AG04450 (cell line): ENCODE measurements at regions not wholly inside any gene's neighbourhood (a gene's known extent, or its start where the extent isn't known, plus 50 kb on each side); places are given as distances from the start of the nearest gene placed in this dataset.

Experiments
- CTCF ChIA-PET: fragments of 300-600, 350-600 bp; formaldehyde crosslinking; extraction: SDS; loops from one replicate; lab custom pipeline; 2022; ENCODE audit warnings: antibody characterized with exemption, inconsistent platforms; lab: Charles Lee
- POLR2A ChIA-PET: fragments of 350-600 bp; formaldehyde crosslinking; extraction: SDS; loops from one replicate; lab custom pipeline; 2021; ENCODE audit warnings: antibody characterized with exemption, inconsistent platforms; lab: Yijun Ruan, JAX
- DNase-seq: peaks from one replicate; pipeline ENCODE4 v3.0.0-alpha.2; 2011; ENCODE audit warnings: low read depth, low spot score
- H3K27ac ChIP-seq: one replicate; pipeline ENCODE4 v1.5.1; 2012; ENCODE audit warnings: low read depth, low read length, control low read depth
- H3K27me3 ChIP-seq: one replicate; pipeline ENCODE4 v1.6.0; 2012; ENCODE audit warnings: low read length; ENCODE audit not compliant: control insufficient read depth, insufficient read depth
- H3K4me3 ChIP-seq: 2 replicates; pipeline ENCODE4 v1.5.1; 2011; ENCODE audit warnings: mild to moderate bottlenecking, low read depth, low read length, control low read depth
- H3K9me3 ChIP-seq: 2 replicates; pipeline ENCODE4 v1.5.1; 2012; ENCODE audit warnings: low read length; ENCODE audit not compliant: control insufficient read depth, insufficient read depth
- CTCF ChIP-seq: IDR thresholded peaks from 2 replicates; pipeline ENCODE4 v1.5.1; 2011; ENCODE audit warnings: low read depth, low read length, control low read depth, inconsistent platforms

DNA sequence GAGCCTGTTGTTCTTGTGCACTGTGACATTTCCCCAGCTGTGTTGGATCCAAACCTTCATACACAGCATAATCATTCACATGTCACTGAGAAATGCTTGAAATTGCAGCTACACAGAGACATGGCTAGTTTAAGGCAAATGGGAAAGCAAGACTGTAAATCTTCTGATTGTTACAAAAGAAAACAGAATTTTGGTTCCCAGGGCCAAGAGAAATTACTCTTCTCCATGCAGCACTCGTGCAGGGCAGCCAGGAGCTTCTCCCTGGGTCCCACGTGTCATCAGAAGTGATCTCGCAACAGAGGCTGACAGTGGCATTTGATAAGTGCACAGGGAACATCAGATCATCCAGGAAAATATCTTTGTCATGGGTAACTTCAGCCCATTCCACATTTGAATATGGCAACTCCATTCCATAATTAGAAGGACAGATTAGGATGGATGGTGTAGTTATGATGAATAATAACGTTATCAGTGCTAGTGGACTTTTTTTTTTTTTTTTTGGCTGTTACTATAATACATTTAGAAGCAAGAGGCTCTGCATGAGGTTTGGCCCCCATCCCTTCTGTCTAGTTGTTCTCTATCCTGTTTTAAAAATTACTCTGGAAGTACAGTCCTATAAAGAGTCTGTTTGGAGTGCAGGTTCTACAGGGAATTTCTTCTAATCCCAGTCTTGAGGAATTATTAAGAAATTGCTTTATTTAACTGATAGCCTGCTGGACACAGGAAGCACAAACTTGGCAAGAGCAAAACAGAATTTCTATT is 571.0 kb upstream of the NOX3 start:
- POLR2A ChIA-PET: no interaction called here
- TF ChIP-seq CTCF: no peak
- no peaks in the 10 kb centered on the region for H3K9me3 ChIP-seq
- no peaks in the 10 kb centered on the region for H3K27me3 ChIP-seq
- H3K27ac ChIP-seq: no peak overlapping the region
- DNase-seq: no peak
- CTCF ChIA-PET: no interaction called here
- H3K4me3 ChIP-seq: no peak overlapping the region

DNA sequence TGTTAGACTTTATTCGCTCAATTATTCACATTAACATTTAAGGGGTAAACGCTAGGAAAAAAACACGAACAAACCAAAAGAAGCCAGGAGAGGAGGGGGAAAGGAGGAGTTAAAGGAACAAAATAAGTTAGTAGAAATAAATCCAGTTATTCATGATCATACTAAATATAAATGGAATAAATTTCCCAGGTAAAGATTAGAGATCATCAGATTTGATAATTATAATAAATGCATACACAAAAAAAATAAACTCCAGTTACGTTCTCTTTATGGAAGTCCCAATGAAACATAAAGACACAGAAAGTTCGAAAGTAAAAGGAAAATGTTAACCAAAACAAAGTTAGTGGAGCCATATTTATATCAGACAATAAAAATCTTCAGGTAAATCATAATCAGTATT is 568.7 kb upstream of the NOX3 start:
- TF ChIP-seq CTCF: no peak
- no peaks in the 10 kb centered on the region for H3K9me3 ChIP-seq
- no peak for DNase-seq
- CTCF ChIA-PET: no interaction called here
- POLR2A ChIA-PET: no interaction called here
- no peaks in the 10 kb centered on the region for H3K27me3 ChIP-seq
- no peak overlapping the region for H3K27ac ChIP-seq
- no peak overlapping the region for H3K4me3 ChIP-seq

GRCh38 chr6:156021746-156022396 is 566.2 kb upstream of the NOX3 start:
- CTCF ChIA-PET: no interaction called here
- Histone ChIP-seq H3K27me3 (no peaks in the 10 kb centered on the region), H3K27ac (peak overlapping the region; percentile 67), H3K9me3 (no peaks in the 10 kb centered on the region), H3K4me3 (no peak overlapping the region)
- no peak for TF ChIP-seq CTCF
- POLR2A ChIA-PET: interaction anchor here (0.5 kb wide), 1 partner anchor 528 kb away, joined by 8 read pairs; no protein-coding TSS in a partner anchor
- DNase-seq: no peak

DNA sequence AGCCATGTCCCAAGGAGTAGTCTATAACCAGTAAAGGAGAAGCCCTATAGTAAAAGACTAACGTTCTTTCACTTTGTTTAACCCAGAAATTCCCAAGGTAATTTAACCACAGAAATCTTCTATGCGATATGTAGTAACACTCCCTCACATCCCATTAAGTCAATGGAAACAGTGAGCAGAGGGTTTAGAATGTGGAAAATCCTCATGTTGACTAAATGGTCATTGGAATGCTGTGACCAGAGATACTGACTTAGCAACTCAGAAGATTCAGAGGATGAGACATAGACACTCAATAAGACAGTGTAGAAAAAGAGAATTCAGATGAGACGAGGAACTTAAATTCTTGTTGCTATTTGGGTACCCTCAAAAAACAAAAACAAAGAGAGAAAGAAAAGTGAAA is 562.2 kb upstream of the NOX3 start:
- no peaks in the 10 kb centered on the region for H3K9me3 ChIP-seq
- no peak overlapping the region for H3K4me3 ChIP-seq
- H3K27ac ChIP-seq: peak overlapping the region; percentile 83
- ChIA-PET POLR2A (no interaction called here), CTCF (no interaction called here)
- DNase-seq: peak; percentile 63
- TF ChIP-seq CTCF: no peak
- H3K27me3 ChIP-seq: no peaks in the 10 kb centered on the region
